ENCODE measurements at regions not wholly inside any gene's neighbourhood (a gene's known extent, or its start where the extent isn't known, plus 50 kb on each side); places are given as distances from the start of the nearest gene placed in this dataset.

- Mint-ChIP-seq H3K36me3 (no peaks in the 10 kb centered on the region), H3K9me3 (no peaks in the 10 kb centered on the region), H3K4me3 (no peak overlapping the region), H3K4me1 (peaks cover under 1% of the 10 kb centered on the region), H3K27ac (no peak overlapping the region), H3K27me3 (ENCODE audit: low read depth) (peaks cover 33% of the 10 kb centered on the region)
- no peak for DNase-seq (ENCODE audit: low spot score in 2 of 2, unreplicated experiment in 2 of 2)
- TF ChIP-seq, protein P1, sequence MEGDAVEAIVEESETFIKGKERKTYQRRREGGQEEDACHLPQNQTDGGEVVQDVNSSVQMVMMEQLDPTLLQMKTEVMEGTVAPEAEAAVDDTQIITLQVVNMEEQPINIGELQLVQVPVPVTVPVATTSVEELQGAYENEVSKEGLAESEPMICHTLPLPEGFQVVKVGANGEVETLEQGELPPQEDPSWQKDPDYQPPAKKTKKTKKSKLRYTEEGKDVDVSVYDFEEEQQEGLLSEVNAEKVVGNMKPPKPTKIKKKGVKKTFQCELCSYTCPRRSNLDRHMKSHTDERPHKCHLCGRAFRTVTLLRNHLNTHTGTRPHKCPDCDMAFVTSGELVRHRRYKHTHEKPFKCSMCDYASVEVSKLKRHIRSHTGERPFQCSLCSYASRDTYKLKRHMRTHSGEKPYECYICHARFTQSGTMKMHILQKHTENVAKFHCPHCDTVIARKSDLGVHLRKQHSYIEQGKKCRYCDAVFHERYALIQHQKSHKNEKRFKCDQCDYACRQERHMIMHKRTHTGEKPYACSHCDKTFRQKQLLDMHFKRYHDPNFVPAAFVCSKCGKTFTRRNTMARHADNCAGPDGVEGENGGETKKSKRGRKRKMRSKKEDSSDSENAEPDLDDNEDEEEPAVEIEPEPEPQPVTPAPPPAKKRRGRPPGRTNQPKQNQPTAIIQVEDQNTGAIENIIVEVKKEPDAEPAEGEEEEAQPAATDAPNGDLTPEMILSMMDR (IDR thresholded peaks at IDR 0.05; ENCODE audit: unreplicated experiment), result no peak
These were observed 200.8 kb downstream of the TFCP2L1 start for GRCh38 chr2:121084130-121084680.

GRCh38 chr2:121085801-121086200, 199.2 kb downstream of the TFCP2L1 start:
- Mint-ChIP-seq H3K9me3 (no peaks in the 10 kb centered on the region), H3K36me3 (no peaks in the 10 kb centered on the region), H3K4me3 (no peak overlapping the region), H3K27ac (no peak overlapping the region), H3K27me3 (ENCODE audit: low read depth) (peaks cover 23% of the 10 kb centered on the region), H3K4me1 (peaks cover 4% of the 10 kb centered on the region)
- TF ChIP-seq, protein P1 (IDR thresholded peaks at IDR 0.05; ENCODE audit: unreplicated experiment), result no peak
- DNase-seq (ENCODE audit: low spot score in 2 of 2, unreplicated experiment in 2 of 2), result no peak

- TF ChIP-seq, protein P1 (IDR thresholded peaks at IDR 0.05; ENCODE audit: unreplicated experiment), result no peak
- Mint-ChIP-seq H3K27ac (no peak overlapping the region), H3K36me3 (no peaks in the 10 kb centered on the region), H3K4me1 (peaks cover 6% of the 10 kb centered on the region), H3K27me3 (ENCODE audit: low read depth) (peaks cover 17% of the 10 kb centered on the region), H3K4me3 (no peak overlapping the region), H3K9me3 (no peaks in the 10 kb centered on the region)
- no peak for DNase-seq (ENCODE audit: low spot score in 2 of 2, unreplicated experiment in 2 of 2)
These were observed 198.6 kb downstream of the TFCP2L1 start for GRCh38 chr2:121086450-121086849.

DNA sequence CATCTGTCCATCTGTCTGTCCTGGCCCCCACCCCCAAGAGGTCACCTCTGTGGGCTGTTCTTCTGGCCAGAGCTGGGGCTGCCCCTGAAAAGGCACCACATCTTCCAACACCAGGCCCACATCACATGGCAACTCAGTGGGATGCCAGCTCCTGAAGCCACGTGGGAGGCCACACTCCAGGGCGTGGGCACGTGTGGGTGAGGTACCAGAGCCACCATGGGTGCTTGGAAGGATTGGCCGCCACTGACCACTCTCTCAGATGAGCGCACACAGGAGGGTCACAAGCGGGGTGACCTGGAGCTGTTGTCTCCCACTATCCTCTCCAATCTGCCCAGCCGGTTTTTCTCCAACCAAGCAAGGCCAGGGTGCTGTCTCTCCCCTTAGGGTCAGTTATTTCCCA, 197.9 kb downstream of the TFCP2L1 start:
- no peak for DNase-seq (ENCODE audit: low spot score in 2 of 2, unreplicated experiment in 2 of 2)
- H3K9me3 Mint-ChIP-seq, result no peaks in the 10 kb centered on the region
- H3K27me3 Mint-ChIP-seq (ENCODE audit: low read depth), result peaks cover 12% of the 10 kb centered on the region
- no peak overlapping the region for H3K4me3 Mint-ChIP-seq
- TF ChIP-seq, protein P1 (IDR thresholded peaks at IDR 0.05; ENCODE audit: unreplicated experiment), result no peak
- peaks cover 6% of the 10 kb centered on the region for H3K4me1 Mint-ChIP-seq
- H3K36me3 Mint-ChIP-seq, result no peaks in the 10 kb centered on the region
- no peak overlapping the region for H3K27ac Mint-ChIP-seq

GRCh38 chr2:121088251-121089165, 196.5 kb downstream of the TFCP2L1 start:
- Mint-ChIP-seq H3K27me3 (ENCODE audit: low read depth) (peaks cover 9% of the 10 kb centered on the region), H3K4me1 (peaks cover 6% of the 10 kb centered on the region), H3K27ac (no peak overlapping the region), H3K36me3 (no peaks in the 10 kb centered on the region), H3K4me3 (no peak overlapping the region), H3K9me3 (no peaks in the 10 kb centered on the region)
- TF ChIP-seq, protein P1 (IDR thresholded peaks at IDR 0.05; ENCODE audit: unreplicated experiment), result no peak
- no peak for DNase-seq (ENCODE audit: low spot score in 2 of 2, unreplicated experiment in 2 of 2)
